BJ (cell line): ENCODE measurements at regions not wholly inside any gene's neighbourhood (a gene's known extent, or its start where the extent isn't known, plus 50 kb on each side); places are given as distances from the start of the nearest gene placed in this dataset.

Source experiments
- CTCF ChIA-PET: fragments of 350-600 bp; formaldehyde crosslinking; extraction: SDS; loops from one replicate; lab custom pipeline; 2021; ENCODE audit warnings: antibody characterized with exemption, inconsistent platforms; lab: Yijun Ruan, JAX
- POLR2A ChIA-PET: fragments of 300-600 bp; sonication (Branson Sonifier 250); formaldehyde crosslinking; extraction: SDS; loops from one replicate; lab custom pipeline; 2021; ENCODE audit warnings: antibody characterized with exemption; lab: Charles Lee
- DNase-seq: peaks from one replicate; pipeline ENCODE4 v3.0.0-alpha.2; 2011; ENCODE audit warnings: low read depth
- H3K27me3 ChIP-seq: 2 replicates; pipeline ENCODE4 v1.6.0; 2011; ENCODE audit warnings: low read length; ENCODE audit not compliant: control insufficient read depth, insufficient read depth
- H3K36me3 ChIP-seq: 2 replicates; pipeline ENCODE4 v1.5.1; 2011; ENCODE audit warnings: low read length; ENCODE audit not compliant: control insufficient read depth, insufficient read depth
- H3K4me3 ChIP-seq: 2 replicates; pipeline ENCODE4 v1.5.1; 2011; ENCODE audit warnings: low read depth, mild to moderate bottlenecking, control low read depth, low read length
- CTCF ChIP-seq: IDR thresholded peaks from 2 replicates; pipeline ENCODE4 v1.5.1; 2011; ENCODE audit warnings: low read depth, mild to moderate bottlenecking, control low read depth, inconsistent platforms, low read length, moderate library complexity; ENCODE audit not compliant: insufficient read depth

GRCh38 chr22:27345691-27346090 lies 455.9 kb downstream of the MN1 start:
- no peak overlapping the region for H3K4me3 ChIP-seq
- POLR2A ChIA-PET: no interaction called here
- CTCF ChIA-PET: no interaction called here

GRCh38 chr22:27347951-27348350 lies 453.6 kb downstream of the MN1 start:
- no peak for TF ChIP-seq CTCF
- DNase-seq: no peak
- ChIA-PET CTCF (interaction anchor here (1.0 kb wide), 1 partner anchor 13 kb away, joined by 3 read pairs; no protein-coding TSS in a partner anchor), POLR2A (no interaction called here)
- Histone ChIP-seq H3K36me3 (no peaks in the 10 kb centered on the region), H3K27me3 (peaks cover 3% of the 10 kb centered on the region), H3K4me3 (no peak overlapping the region)

More at GRCh38 chr22:27345691-27346090, 455.9 kb downstream of the MN1 start:
- TF ChIP-seq CTCF: no peak
- DNase-seq: no peak
- H3K36me3 ChIP-seq: no peaks in the 10 kb centered on the region
- H3K27me3 ChIP-seq: peaks cover 2% of the 10 kb centered on the region

GRCh38 chr22:27348634-27349033 lies 452.9 kb downstream of the MN1 start:
- Histone ChIP-seq H3K36me3 (no peaks in the 10 kb centered on the region), H3K27me3 (peaks cover 3% of the 10 kb centered on the region), H3K4me3 (no peak overlapping the region)
- TF ChIP-seq CTCF: no peak
- ChIA-PET POLR2A (no interaction called here), CTCF (interaction anchor here (1.0 kb wide), 1 partner anchor 12 kb away, joined by 3 read pairs; no protein-coding TSS in a partner anchor)
- DNase-seq: no peak

- no peaks in the 10 kb centered on the region for H3K36me3 ChIP-seq
- DNase-seq: no peak
- CTCF ChIA-PET: interaction anchor here (1.2 kb wide), 1 partner anchor 18 kb away, joined by 3 read pairs; no protein-coding TSS in a partner anchor
- POLR2A ChIA-PET: no interaction called here
- peaks cover 5% of the 10 kb centered on the region for H3K27me3 ChIP-seq
- TF ChIP-seq CTCF: no peak
- H3K4me3 ChIP-seq: no peak overlapping the region
These were observed 452.1 kb downstream of the MN1 start for GRCh38 chr22:27349456-27349855.

- DNase-seq: no peak
- CTCF ChIA-PET: interaction anchor here (1.2 kb wide), 1 partner anchor 19 kb away, joined by 3 read pairs; no protein-coding TSS in a partner anchor
- TF ChIP-seq CTCF: no peak
- peaks cover 5% of the 10 kb centered on the region for H3K27me3 ChIP-seq
- H3K4me3 ChIP-seq: no peak overlapping the region
- POLR2A ChIA-PET: no interaction called here
- no peaks in the 10 kb centered on the region for H3K36me3 ChIP-seq
These were observed 451.2 kb downstream of the MN1 start for GRCh38 chr22:27350306-27350705.
